ENCODE measurements at regions not wholly inside any gene's neighbourhood (a gene's known extent, or its start where the extent isn't known, plus 50 kb on each side); places are given as distances from the start of the nearest gene placed in this dataset.

- intact Hi-C loops (cut with DNase I) = no loop called here
- H3K4me1 ChIP-seq = no peaks in the 10 kb centered on the region
- peak in 1 of 2 donors; percentile 42 for DNase-seq (ENCODE audit: low spot score in 2 of 2)
- no peak overlapping the region for H3K4me3 ChIP-seq
- H3K36me3 ChIP-seq = no peaks in the 10 kb centered on the region
- no peaks in the 10 kb centered on the region for H3K27me3 ChIP-seq
- no peak for TF ChIP-seq CTCF (IDR thresholded peaks at IDR 0.05)
- no peak overlapping the region for H3K27ac ChIP-seq
- H3K9me3 ChIP-seq = no peaks in the 10 kb centered on the region
Observed at GRCh38 chr10:130745251-130745650, 566.3 kb downstream of the TCERG1L start.

DNA sequence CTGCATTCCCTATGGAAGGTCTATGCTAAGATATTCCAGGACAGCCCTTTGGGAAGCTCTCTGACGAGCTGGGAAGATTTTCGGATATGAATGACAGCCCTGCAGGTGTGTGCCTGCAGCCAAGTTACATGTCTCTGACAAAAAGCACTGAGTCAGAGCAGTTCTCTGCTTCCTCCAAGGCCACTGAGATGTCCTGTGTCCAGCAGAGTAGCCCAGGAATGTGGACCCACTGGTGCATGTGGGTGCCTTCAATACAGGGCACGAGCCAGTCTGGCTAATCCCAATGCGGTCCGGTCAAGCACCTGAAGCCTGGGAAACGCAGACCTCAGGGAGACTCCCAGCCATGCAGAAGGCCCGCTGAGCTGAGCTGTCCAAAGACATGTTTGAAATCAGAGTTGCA lies 565.7 kb downstream of the TCERG1L start:
- no peaks in the 10 kb centered on the region for H3K36me3 ChIP-seq
- H3K27ac ChIP-seq = no peak overlapping the region
- H3K27me3 ChIP-seq = no peaks in the 10 kb centered on the region
- H3K4me3 ChIP-seq = no peak overlapping the region
- H3K4me1 ChIP-seq = no peaks in the 10 kb centered on the region
- intact Hi-C loops (cut with DNase I) = no loop called here
- no peaks in the 10 kb centered on the region for H3K9me3 ChIP-seq
- peak in 1 of 2 donors; percentile 13 for DNase-seq (ENCODE audit: low spot score in 2 of 2)
- no peak for TF ChIP-seq CTCF (IDR thresholded peaks at IDR 0.05)

- no peak overlapping the region for H3K27ac ChIP-seq
- no peaks in the 10 kb centered on the region for H3K4me1 ChIP-seq
- peak in 1 of 2 donors; percentile 24 for DNase-seq (ENCODE audit: low spot score in 2 of 2)
- H3K27me3 ChIP-seq = no peaks in the 10 kb centered on the region
- no peak for TF ChIP-seq CTCF (IDR thresholded peaks at IDR 0.05)
- no peaks in the 10 kb centered on the region for H3K36me3 ChIP-seq
- H3K9me3 ChIP-seq = no peaks in the 10 kb centered on the region
- no peak overlapping the region for H3K4me3 ChIP-seq
- intact Hi-C loops (cut with DNase I) = no loop called here
Observed at GRCh38 chr10:130746311-130746710, 565.2 kb downstream of the TCERG1L start.

GRCh38 chr10:130747356-130747755 lies 564.2 kb downstream of the TCERG1L start:
- Histone ChIP-seq H3K4me3 (no peak overlapping the region), H3K36me3 (no peaks in the 10 kb centered on the region), H3K27ac (no peak overlapping the region), H3K4me1 (no peaks in the 10 kb centered on the region), H3K9me3 (no peaks in the 10 kb centered on the region), H3K27me3 (no peaks in the 10 kb centered on the region)
- intact Hi-C loops (cut with DNase I) = no loop called here
- no peak for TF ChIP-seq CTCF (IDR thresholded peaks at IDR 0.05)
- DNase-seq (ENCODE audit: low spot score in 2 of 2) = peak in 1 of 2 donors; percentile 27

GRCh38 chr10:130747946-130748345 lies 563.6 kb downstream of the TCERG1L start:
- no peak for TF ChIP-seq CTCF (IDR thresholded peaks at IDR 0.05)
- Histone ChIP-seq H3K9me3 (no peaks in the 10 kb centered on the region), H3K4me1 (no peaks in the 10 kb centered on the region), H3K36me3 (no peaks in the 10 kb centered on the region), H3K4me3 (no peak overlapping the region), H3K27me3 (no peaks in the 10 kb centered on the region), H3K27ac (no peak overlapping the region)
- peak in 1 of 2 donors; percentile 34 for DNase-seq (ENCODE audit: low spot score in 2 of 2)
- intact Hi-C loops (cut with DNase I) = no loop called here

DNA sequence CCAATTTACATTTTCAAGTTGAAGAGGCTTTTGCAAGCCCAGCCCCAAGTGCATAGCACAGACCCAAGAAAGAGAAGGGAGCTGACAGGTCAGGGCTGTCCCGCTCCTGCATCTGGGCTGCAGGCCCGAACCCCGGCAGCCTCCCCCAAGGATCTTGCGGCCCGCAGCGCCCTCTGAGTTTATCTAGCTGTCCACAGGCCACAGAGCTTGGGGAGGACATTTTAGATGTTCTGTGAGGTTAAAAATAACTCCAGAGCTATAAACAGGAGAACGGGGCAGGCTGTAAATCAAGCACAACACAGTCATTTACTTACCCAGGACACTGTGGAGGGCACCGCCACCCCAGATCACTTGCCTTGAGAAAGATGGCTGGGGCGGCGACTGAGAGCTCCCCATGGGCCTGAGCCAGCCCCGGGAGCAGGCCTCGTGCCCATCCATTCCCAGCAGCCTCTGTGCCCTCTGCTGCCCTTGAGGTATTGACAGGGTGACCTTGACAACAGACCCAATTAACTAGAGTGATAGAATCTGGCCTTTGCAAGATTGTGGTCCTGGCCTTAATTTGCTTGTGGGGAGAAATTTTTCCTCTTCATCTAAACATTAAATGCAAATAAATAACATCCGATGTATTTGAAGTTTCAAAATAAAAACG lies 563.0 kb downstream of the TCERG1L start:
- DNase-seq (ENCODE audit: low spot score in 2 of 2) = peak in 1 of 2 donors; percentile 37
- H3K27me3 ChIP-seq = no peaks in the 10 kb centered on the region

More for the DNA sequence above, 563.0 kb downstream of the TCERG1L start:
- H3K9me3 ChIP-seq = no peaks in the 10 kb centered on the region
- H3K27ac ChIP-seq = no peak overlapping the region
- H3K36me3 ChIP-seq = no peaks in the 10 kb centered on the region
- no peak for TF ChIP-seq CTCF (IDR thresholded peaks at IDR 0.05)
- H3K4me3 ChIP-seq = no peak overlapping the region
- intact Hi-C loops (cut with DNase I) = no loop called here
- H3K4me1 ChIP-seq = no peaks in the 10 kb centered on the region

Data from ascending aorta (tissue), 2 donors.